ENCODE measurements at regions not wholly inside any gene's neighbourhood (a gene's known extent, or its start where the extent isn't known, plus 50 kb on each side); places are given as distances from the start of the nearest gene placed in this dataset.

DNA sequence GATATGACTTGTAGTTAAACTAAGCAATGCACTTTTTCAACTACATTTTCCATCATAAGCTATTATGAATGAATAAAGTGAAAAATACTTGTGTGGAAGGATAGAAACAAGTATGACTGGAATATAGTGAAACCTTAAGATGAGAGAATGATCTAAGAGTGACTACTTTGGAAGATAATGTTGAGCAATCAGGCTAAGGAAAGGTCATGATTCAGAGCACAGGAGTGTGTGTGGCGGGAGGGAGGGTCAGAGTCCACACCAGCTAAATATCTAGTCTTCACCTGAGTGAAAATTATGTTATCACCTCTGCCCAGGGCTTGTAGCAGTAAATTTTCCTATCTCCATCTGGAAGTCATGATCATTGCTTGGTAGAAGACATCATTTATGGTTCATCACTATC is 833.4 kb upstream of the ATXN8OS start:
- Histone ChIP-seq H3K79me2 (ENCODE audit: insufficient read depth) (no peaks in the 10 kb centered on the region), H3K27ac (ENCODE audit: low read depth in 2 of 2, low read length in 1 of 2) (no peak overlapping the region), H3K9me3 (no peaks in the 10 kb centered on the region), H4K20me1 (ENCODE audit: insufficient read depth) (no peaks in the 10 kb centered on the region), H3K36me3 (replicated peaks in 1 of 2; ENCODE audit: control insufficient read depth in 1 of 2, insufficient read depth in 2 of 2, low read length in 1 of 2) (no peaks in the 10 kb centered on the region), H3K9ac (no peak overlapping the region), H3K9me2 (no peaks in the 10 kb centered on the region), H3K4me2 (no peak overlapping the region), H3F3A (replicated peaks; ENCODE audit: insufficient read depth) (no peaks in the 10 kb centered on the region), H3K4me3 (ENCODE audit: low read depth in 2 of 2, low read length in 1 of 2) (no peak overlapping the region), H2AFZ (ENCODE audit: low read depth) (no peak overlapping the region), H3K27me3 (ENCODE audit: insufficient read depth) (no peaks in the 10 kb centered on the region), H3K4me1 (ENCODE audit: control insufficient read depth in 1 of 2, insufficient read depth in 2 of 2, low read depth in 1 of 2, low read length in 1 of 2) (no peaks in the 10 kb centered on the region)
- CTCF ChIA-PET, result no interaction called here
- no peak for DNase-seq
- 36% methylated on average over 1 of the region's 1 CpG for WGBS (ENCODE audit: low lambda C conversion rate)
- TF ChIP-seq, protein P1, sequence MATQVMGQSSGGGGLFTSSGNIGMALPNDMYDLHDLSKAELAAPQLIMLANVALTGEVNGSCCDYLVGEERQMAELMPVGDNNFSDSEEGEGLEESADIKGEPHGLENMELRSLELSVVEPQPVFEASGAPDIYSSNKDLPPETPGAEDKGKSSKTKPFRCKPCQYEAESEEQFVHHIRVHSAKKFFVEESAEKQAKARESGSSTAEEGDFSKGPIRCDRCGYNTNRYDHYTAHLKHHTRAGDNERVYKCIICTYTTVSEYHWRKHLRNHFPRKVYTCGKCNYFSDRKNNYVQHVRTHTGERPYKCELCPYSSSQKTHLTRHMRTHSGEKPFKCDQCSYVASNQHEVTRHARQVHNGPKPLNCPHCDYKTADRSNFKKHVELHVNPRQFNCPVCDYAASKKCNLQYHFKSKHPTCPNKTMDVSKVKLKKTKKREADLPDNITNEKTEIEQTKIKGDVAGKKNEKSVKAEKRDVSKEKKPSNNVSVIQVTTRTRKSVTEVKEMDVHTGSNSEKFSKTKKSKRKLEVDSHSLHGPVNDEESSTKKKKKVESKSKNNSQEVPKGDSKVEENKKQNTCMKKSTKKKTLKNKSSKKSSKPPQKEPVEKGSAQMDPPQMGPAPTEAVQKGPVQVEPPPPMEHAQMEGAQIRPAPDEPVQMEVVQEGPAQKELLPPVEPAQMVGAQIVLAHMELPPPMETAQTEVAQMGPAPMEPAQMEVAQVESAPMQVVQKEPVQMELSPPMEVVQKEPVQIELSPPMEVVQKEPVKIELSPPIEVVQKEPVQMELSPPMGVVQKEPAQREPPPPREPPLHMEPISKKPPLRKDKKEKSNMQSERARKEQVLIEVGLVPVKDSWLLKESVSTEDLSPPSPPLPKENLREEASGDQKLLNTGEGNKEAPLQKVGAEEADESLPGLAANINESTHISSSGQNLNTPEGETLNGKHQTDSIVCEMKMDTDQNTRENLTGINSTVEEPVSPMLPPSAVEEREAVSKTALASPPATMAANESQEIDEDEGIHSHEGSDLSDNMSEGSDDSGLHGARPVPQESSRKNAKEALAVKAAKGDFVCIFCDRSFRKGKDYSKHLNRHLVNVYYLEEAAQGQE (IDR thresholded peaks at IDR 0.05; ENCODE audit: low read depth, low read length), result no peak
- TF ChIP-seq YY1 (IDR thresholded peaks at IDR 0.05; ENCODE audit: low read depth), result no peak
- TF ChIP-seq, protein P2, sequence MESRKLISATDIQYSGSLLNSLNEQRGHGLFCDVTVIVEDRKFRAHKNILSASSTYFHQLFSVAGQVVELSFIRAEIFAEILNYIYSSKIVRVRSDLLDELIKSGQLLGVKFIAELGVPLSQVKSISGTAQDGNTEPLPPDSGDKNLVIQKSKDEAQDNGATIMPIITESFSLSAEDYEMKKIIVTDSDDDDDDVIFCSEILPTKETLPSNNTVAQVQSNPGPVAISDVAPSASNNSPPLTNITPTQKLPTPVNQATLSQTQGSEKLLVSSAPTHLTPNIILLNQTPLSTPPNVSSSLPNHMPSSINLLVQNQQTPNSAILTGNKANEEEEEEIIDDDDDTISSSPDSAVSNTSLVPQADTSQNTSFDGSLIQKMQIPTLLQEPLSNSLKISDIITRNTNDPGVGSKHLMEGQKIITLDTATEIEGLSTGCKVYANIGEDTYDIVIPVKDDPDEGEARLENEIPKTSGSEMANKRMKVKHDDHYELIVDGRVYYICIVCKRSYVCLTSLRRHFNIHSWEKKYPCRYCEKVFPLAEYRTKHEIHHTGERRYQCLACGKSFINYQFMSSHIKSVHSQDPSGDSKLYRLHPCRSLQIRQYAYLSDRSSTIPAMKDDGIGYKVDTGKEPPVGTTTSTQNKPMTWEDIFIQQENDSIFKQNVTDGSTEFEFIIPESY (IDR thresholded peaks at IDR 0.05; ENCODE audit: borderline replicate concordance, low read depth), result no peak
- POLR2A ChIA-PET, result no interaction called here

- H3K36me3 ChIP-seq (replicated peaks in 1 of 2; ENCODE audit: control insufficient read depth in 1 of 2, insufficient read depth in 2 of 2, low read length in 1 of 2), result no peaks in the 10 kb centered on the region
- CTCF ChIA-PET, result no interaction called here
- DNase-seq, result no peak
- 69% methylated on average over 4 of the region's 5 CpGs for WGBS (ENCODE audit: low lambda C conversion rate)
- H4K20me1 ChIP-seq (ENCODE audit: insufficient read depth), result no peaks in the 10 kb centered on the region
- no peaks in the 10 kb centered on the region for H3K9me2 ChIP-seq
- no peak overlapping the region for H2AFZ ChIP-seq (ENCODE audit: low read depth)
- no peaks in the 10 kb centered on the region for H3K27me3 ChIP-seq (ENCODE audit: insufficient read depth)
- no peak overlapping the region for H3K4me2 ChIP-seq
- H3K27ac ChIP-seq (ENCODE audit: low read depth in 2 of 2, low read length in 1 of 2), result no peak overlapping the region
- no peak overlapping the region for H3K9ac ChIP-seq
- peaks cover 0 to 3% of the 10 kb centered on the region in 2 experiments; a peak in 1 of 4 replicates for H3K4me1 ChIP-seq (ENCODE audit: control insufficient read depth in 1 of 2, insufficient read depth in 2 of 2, low read depth in 1 of 2, low read length in 1 of 2)
- H3F3A ChIP-seq (replicated peaks; ENCODE audit: insufficient read depth), result no peaks in the 10 kb centered on the region
- no peaks in the 10 kb centered on the region for H3K79me2 ChIP-seq (ENCODE audit: insufficient read depth)
- no peak overlapping the region for H3K4me3 ChIP-seq (ENCODE audit: low read depth in 2 of 2, low read length in 1 of 2)
- no peaks in the 10 kb centered on the region for H3K9me3 ChIP-seq
- POLR2A ChIA-PET, result no interaction called here
- no peak for TF ChIP-seq TCF12 (IDR thresholded peaks at IDR 0.05)
- no peak for TF ChIP-seq ELF1 (IDR thresholded peaks at IDR 0.05)
- no peak for TF ChIP-seq YY1 (IDR thresholded peaks at IDR 0.05; ENCODE audit: low read depth)
- TF ChIP-seq SIN3A (IDR thresholded peaks at IDR 0.05; ENCODE audit: borderline replicate concordance, low read depth, low read length), result no peak
- TF ChIP-seq PBX3 (IDR thresholded peaks at IDR 0.05), result no peak
- no peak for TF ChIP-seq JUND (IDR thresholded peaks at IDR 0.05)
- no peak for TF ChIP-seq RCOR1 (IDR thresholded peaks at IDR 0.05; ENCODE audit: low read length)
- no peak for TF ChIP-seq RFX5 (IDR thresholded peaks at IDR 0.05; ENCODE audit: low read length)
- no peak for TF ChIP-seq EP300 (IDR thresholded peaks at IDR 0.05; ENCODE audit: borderline replicate concordance in 1 of 2, low read depth in 1 of 2, low read length in 1 of 2)
- TF ChIP-seq MEF2A (IDR thresholded peaks at IDR 0.05; ENCODE audit: borderline replicate concordance, low read depth), result no peak
- TF ChIP-seq FOXM1 (IDR thresholded peaks at IDR 0.05; ENCODE audit: low read depth), result no peak
- TF ChIP-seq, protein P3, sequence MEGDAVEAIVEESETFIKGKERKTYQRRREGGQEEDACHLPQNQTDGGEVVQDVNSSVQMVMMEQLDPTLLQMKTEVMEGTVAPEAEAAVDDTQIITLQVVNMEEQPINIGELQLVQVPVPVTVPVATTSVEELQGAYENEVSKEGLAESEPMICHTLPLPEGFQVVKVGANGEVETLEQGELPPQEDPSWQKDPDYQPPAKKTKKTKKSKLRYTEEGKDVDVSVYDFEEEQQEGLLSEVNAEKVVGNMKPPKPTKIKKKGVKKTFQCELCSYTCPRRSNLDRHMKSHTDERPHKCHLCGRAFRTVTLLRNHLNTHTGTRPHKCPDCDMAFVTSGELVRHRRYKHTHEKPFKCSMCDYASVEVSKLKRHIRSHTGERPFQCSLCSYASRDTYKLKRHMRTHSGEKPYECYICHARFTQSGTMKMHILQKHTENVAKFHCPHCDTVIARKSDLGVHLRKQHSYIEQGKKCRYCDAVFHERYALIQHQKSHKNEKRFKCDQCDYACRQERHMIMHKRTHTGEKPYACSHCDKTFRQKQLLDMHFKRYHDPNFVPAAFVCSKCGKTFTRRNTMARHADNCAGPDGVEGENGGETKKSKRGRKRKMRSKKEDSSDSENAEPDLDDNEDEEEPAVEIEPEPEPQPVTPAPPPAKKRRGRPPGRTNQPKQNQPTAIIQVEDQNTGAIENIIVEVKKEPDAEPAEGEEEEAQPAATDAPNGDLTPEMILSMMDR (IDR thresholded peaks at IDR 0.05), result no peak
- TF ChIP-seq, protein P2 (IDR thresholded peaks at IDR 0.05; ENCODE audit: borderline replicate concordance, low read depth), result no peak
Observed at GRCh38 chr13:69264362-69265334, 843.0 kb upstream of the ATXN8OS start.

Data from SK-N-SH (cell line).